NCI-H446 treated with DMSO at 0.1 percent for 48 hours (cell line): ENCODE measurements at regions not wholly inside any gene's neighbourhood (a gene's known extent, or its start where the extent isn't known, plus 50 kb on each side); places are given as distances from the start of the nearest gene placed in this dataset.

Source experiments
- DNase-seq: peaks from one replicate; lab custom pipeline; 2025; lab: John Stamatoyannopoulos, UW

GRCh38 chrX:155694649-155695048, 81.9 kb upstream of the TMLHE start:
- no peak for DNase-seq

DNA sequence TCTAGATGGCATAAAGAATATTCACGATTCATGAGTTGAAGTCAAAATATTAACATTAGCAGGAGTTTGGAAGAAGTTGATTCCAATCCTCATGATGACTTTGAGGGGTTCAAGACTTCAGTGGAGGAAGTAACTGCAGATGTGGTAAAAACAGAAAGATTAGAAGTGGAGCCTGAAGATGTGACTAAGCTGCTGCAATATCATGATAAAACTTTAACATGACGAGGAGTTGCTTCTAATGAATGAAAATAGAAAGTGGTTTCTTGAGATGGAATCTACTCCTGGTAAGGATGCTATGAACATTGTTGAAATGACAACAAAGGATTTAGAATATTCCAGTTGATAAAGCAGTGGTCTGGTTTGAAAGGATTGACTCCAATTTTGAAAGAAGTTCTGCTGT, 70.1 kb upstream of the TMLHE start:
- no peak for DNase-seq

DNA sequence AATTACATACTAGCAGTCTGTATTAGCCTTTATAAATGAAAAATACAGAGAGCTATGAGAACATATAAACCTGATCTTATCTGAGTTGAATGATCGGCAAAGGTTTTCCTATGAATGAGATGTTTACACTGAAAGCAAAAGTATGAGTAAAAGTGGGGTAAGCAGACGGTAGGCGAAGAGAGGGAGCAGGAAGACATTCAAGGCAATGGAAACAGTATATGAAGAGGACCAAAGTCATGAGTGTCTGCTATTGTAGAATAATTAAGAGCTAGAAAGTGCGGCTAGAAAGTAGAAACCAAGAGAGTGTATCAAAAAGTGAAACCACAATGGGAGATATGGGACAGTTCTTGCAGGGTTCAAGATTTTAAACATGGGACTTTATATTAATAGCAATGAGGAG, 67.0 kb upstream of the TMLHE start:
- DNase-seq = no peak

- no peak for DNase-seq
These were observed 60.6 kb upstream of the TMLHE start for GRCh38 chrX:155673338-155673737.

DNA sequence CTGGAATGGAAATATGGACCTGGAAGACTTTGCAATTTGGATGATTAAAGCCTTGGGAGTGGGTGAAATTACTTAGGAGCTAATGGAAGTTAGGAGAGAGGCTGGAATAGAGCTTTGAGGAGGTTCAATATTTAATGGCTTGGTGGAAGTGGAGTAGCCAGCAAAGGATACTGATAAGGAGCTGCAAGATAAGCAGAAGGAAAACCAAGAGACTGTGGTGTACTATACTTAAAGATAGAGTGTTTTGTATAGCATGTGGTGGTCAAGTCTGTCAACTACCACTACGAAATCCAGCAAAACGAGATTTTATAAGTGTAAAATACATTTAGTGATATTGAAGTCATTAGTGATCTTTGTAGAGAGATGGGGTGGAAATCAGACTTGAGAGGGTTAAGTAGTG, 54.0 kb upstream of the TMLHE start:
- DNase-seq = no peak
